Fibroblast of pulmonary artery (primary cell): ENCODE measurements at regions not wholly inside any gene's neighbourhood (a gene's known extent, or its start where the extent isn't known, plus 50 kb on each side); places are given as distances from the start of the nearest gene placed in this dataset.

Source experiments
- DNase-seq: peaks from one replicate; pipeline ENCODE4 v3.0.0-alpha.2; 2010; ENCODE audit warnings: low read depth
- H3K4me3 ChIP-seq: replicated peaks from 2 replicates; pipeline ENCODE4 v1.5.1; 2011; ENCODE audit warnings: low read depth, mild to moderate bottlenecking, control low read depth, low read length, moderate library complexity
- TF ChIP-seq, protein P1 (sequence below): IDR thresholded peaks from 2 replicates; pipeline ENCODE4 v1.5.1; 2011; ENCODE audit warnings: mild to moderate bottlenecking, control low read depth, low read length, inconsistent platforms; ENCODE audit errors: missing control alignments

DNA sequence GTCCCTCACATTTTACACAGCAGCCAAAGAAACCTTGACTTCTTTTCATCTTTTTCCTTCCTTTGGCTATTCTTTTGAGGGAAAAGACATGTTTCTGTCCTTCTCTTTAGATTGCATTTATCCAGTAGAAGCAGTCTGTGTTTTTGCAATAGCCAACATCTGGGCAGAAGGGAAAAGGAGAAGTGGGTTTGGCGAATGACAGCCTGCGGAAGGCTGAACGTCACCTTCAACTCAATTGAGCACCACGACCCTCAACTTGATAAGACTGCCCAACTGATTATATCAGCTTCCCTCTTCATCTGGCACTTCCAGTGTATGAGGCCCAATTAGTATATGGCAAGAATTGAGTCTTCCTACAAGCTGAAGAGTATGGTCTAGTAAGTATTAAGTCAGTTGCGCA, 1997.6 kb upstream of the WWC1 start:
- DNase-seq: no peak
- H3K4me3 ChIP-seq: no peak overlapping the region
- TF ChIP-seq, protein P1, sequence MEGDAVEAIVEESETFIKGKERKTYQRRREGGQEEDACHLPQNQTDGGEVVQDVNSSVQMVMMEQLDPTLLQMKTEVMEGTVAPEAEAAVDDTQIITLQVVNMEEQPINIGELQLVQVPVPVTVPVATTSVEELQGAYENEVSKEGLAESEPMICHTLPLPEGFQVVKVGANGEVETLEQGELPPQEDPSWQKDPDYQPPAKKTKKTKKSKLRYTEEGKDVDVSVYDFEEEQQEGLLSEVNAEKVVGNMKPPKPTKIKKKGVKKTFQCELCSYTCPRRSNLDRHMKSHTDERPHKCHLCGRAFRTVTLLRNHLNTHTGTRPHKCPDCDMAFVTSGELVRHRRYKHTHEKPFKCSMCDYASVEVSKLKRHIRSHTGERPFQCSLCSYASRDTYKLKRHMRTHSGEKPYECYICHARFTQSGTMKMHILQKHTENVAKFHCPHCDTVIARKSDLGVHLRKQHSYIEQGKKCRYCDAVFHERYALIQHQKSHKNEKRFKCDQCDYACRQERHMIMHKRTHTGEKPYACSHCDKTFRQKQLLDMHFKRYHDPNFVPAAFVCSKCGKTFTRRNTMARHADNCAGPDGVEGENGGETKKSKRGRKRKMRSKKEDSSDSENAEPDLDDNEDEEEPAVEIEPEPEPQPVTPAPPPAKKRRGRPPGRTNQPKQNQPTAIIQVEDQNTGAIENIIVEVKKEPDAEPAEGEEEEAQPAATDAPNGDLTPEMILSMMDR: no peak

- no peak overlapping the region for H3K4me3 ChIP-seq
- DNase-seq: no peak
- TF ChIP-seq, protein P1: no peak
Measured at GRCh38 chr5:166302166-166302565, 1989.3 kb upstream of the WWC1 start.

- DNase-seq: no peak
- H3K4me3 ChIP-seq: no peak overlapping the region
- TF ChIP-seq, protein P1: no peak
Measured at GRCh38 chr5:166317425-166317824, 1974.0 kb upstream of the WWC1 start.

DNA sequence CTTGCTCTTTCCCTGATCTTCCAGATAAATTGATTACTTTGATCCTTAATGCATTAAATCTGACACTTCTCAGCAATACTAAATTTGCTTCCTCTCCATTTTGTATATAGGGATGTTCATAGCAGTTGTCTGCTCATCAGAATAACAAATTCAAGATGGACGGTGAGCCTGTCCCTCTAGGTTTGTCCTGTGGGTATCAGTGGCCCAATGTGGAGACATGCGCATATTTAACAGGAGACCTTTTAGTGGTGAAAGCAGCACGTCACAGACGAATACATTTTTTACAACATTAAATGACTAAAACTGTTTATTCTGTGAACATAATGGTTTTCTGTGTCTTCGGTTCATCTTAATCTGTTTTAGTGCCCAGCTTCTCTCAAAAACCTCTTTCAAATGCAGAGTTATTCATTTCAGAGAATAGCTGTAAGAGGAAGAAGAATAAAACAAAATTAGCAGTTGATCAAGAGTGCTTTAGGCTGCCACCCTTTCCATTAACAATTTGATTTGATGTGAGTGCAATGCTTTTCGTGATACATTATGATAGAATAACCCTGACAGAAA, 1970.4 kb upstream of the WWC1 start:
- no peak overlapping the region for H3K4me3 ChIP-seq
- no peak for DNase-seq
- TF ChIP-seq, protein P1: no peak

- H3K4me3 ChIP-seq: no peak overlapping the region
- TF ChIP-seq, protein P1: no peak
- no peak for DNase-seq
Measured at GRCh38 chr5:166324372-166324771, 1967.1 kb upstream of the WWC1 start.

- TF ChIP-seq, protein P1: no peak
- H3K4me3 ChIP-seq: no peak overlapping the region
- DNase-seq: no peak
Measured at GRCh38 chr5:166329149-166329800, 1962.2 kb upstream of the WWC1 start.

GRCh38 chr5:166330036-166330435, 1961.4 kb upstream of the WWC1 start:
- DNase-seq: no peak
- TF ChIP-seq, protein P1: no peak
- no peak overlapping the region for H3K4me3 ChIP-seq
